ENCODE measurements at regions not wholly inside any gene's neighbourhood (a gene's known extent, or its start where the extent isn't known, plus 50 kb on each side); places are given as distances from the start of the nearest gene placed in this dataset.

GRCh38 chr6:134822920-134823709 is 126.8 kb downstream of the ALDH8A1 start:
- no peak for TF ChIP-seq POLR2AphosphoS5 (IDR thresholded peaks at IDR 0.05)
- TF ChIP-seq CTCF (IDR thresholded peaks at IDR 0.05 in 8 of 11, conservative IDR thresholded peaks at IDR 0.05 in 3 of 11) = peak; percentile 49 to 95 (median 74)
- 9 to 14% (median 12%) methylated on average over 10 of the region's 10 CpGs for WGBS, 5 donors
- no peak overlapping the region for H3K27ac ChIP-seq
- intact Hi-C loops (cut with DNase I; ENCODE audit: low total_unique reads) = loop anchor here (5.0 to 10.0 kb wide), 3 partner anchors 178 to 666 kb away; no protein-coding TSS in a partner anchor
- no peak for DNase-seq
- peaks cover 0 to 4% (median 0%) of the 10 kb centered on the region in 6 donors for H3K4me1 ChIP-seq
- no peak overlapping the region for H3K4me3 ChIP-seq
- H3K36me3 ChIP-seq = no peaks in the 10 kb centered on the region
- no peaks in the 10 kb centered on the region for H3K27me3 ChIP-seq (replicated peaks in 1 of 7)
- H3K9me3 ChIP-seq = peaks cover 0 to 10% (median 0%) of the 10 kb centered on the region in 8 donors

- intact Hi-C loops (cut with DNase I; ENCODE audit: low total_unique reads) = loop anchor here (5.0 to 10.0 kb wide), 3 partner anchors 177 to 665 kb away; no protein-coding TSS in a partner anchor
- peaks cover 0 to 4% (median 0%) of the 10 kb centered on the region in 6 donors for H3K4me1 ChIP-seq
- no peak overlapping the region for H3K27ac ChIP-seq
- 77 to 92% (median 79%) methylated on average over 10 of the region's 10 CpGs for WGBS, 5 donors
- no peaks in the 10 kb centered on the region for H3K27me3 ChIP-seq (replicated peaks in 1 of 7)
- no peaks in the 10 kb centered on the region for H3K36me3 ChIP-seq
- H3K4me3 ChIP-seq = no peak overlapping the region
- no peak for DNase-seq
- peaks cover 0 to 10% (median 0%) of the 10 kb centered on the region in 8 donors for H3K9me3 ChIP-seq
- TF ChIP-seq POLR2A (IDR thresholded peaks at IDR 0.05) (no peak), CTCF (IDR thresholded peaks at IDR 0.05 in 8 of 11, conservative IDR thresholded peaks at IDR 0.05 in 3 of 11) (no peak), POLR2AphosphoS5 (IDR thresholded peaks at IDR 0.05) (no peak)
Observed at GRCh38 chr6:134821928-134822864, 127.7 kb downstream of the ALDH8A1 start.

GRCh38 chr6:134821397-134821796 is 128.5 kb downstream of the ALDH8A1 start:
- intact Hi-C loops (cut with DNase I; ENCODE audit: low total_unique reads) = loop anchor here (5.0 to 10.0 kb wide), 3 partner anchors 177 to 664 kb away; no protein-coding TSS in a partner anchor
- 76 to 93% (median 87%) methylated on average over 4 of the region's 4 CpGs for WGBS, 5 donors
- Histone ChIP-seq H3K4me3 (no peak overlapping the region), H3K4me1 (peaks cover 0 to 4% (median 0%) of the 10 kb centered on the region in 6 donors), H3K27me3 (replicated peaks in 1 of 7) (no peaks in the 10 kb centered on the region), H3K9me3 (peaks cover 0 to 10% (median 0%) of the 10 kb centered on the region in 8 donors), H3K36me3 (no peaks in the 10 kb centered on the region), H3K27ac (no peak overlapping the region)
- TF ChIP-seq CTCF (IDR thresholded peaks at IDR 0.05 in 8 of 11, conservative IDR thresholded peaks at IDR 0.05 in 3 of 11) (no peak), POLR2AphosphoS5 (IDR thresholded peaks at IDR 0.05) (no peak), POLR2A (IDR thresholded peaks at IDR 0.05) (no peak)
- DNase-seq = no peak

Data from spleen (tissue), 11 donors.